ENCODE measurements at regions not wholly inside any gene's neighbourhood (a gene's known extent, or its start where the extent isn't known, plus 50 kb on each side); places are given as distances from the start of the nearest gene placed in this dataset.

GRCh38 chr1:221832151-221832550, 90.3 kb upstream of the DUSP10 start:
- TF ChIP-seq CTCF (IDR thresholded peaks at IDR 0.05): no peak
- no peak for TF ChIP-seq POLR2A (IDR thresholded peaks at IDR 0.05)

Measured in uterus (tissue), 2 donors.